ENCODE measurements at regions not wholly inside any gene's neighbourhood (a gene's known extent, or its start where the extent isn't known, plus 50 kb on each side); places are given as distances from the start of the nearest gene placed in this dataset.

- in situ Hi-C loops (cut with MboI; ENCODE audit: low sequenced_read_pairs): no loop called here
Measured at GRCh38 chr4:81528200-81528599, 56.5 kb upstream of the RASGEF1B start.

- in situ Hi-C loops (cut with MboI; ENCODE audit: low sequenced_read_pairs): no loop called here
Measured at GRCh38 chr4:81527709-81528108, 56.0 kb upstream of the RASGEF1B start.

DNA sequence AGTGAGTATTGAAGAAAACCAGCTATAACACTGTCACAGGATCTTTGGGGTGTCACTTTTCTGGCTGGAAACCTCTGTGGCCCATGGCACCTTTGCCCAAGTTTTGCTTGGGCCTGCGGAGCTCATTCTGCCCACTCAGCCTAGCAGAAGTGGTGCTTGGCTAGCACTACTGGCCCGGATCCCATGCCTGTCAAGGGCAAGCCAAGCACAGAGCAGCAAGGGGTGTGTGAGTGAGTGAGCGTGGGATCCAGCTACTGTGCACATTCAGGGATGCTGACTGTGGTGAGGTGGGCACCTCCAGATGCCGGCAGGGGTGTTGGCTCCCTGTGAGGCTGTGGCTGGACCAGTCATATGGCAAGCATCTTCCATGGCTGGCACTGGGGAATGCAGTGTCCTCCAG lies 55.4 kb upstream of the RASGEF1B start:
- in situ Hi-C loops (cut with MboI; ENCODE audit: low sequenced_read_pairs): no loop called here

DNA sequence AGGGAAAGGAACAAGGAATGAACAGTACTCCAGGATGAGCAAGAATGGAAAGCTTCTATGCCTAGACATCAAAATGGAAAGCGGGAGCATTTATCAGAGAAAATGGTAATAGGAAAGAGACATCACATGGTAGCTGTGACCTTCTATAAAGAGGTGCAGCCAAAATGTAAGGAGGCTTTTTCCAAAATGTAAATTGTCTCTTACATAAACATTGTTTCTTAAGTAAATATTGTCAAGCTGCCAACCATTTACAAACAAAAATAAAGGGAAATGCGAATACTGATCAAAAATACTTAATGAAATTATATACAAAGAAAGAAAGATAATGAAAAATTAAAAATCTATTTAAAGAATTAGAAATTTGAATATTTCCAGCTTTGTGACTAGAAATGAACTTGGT lies 55.0 kb upstream of the RASGEF1B start:
- in situ Hi-C loops (cut with MboI; ENCODE audit: low sequenced_read_pairs): no loop called here

- in situ Hi-C loops (cut with MboI; ENCODE audit: low sequenced_read_pairs): no loop called here
Measured at GRCh38 chr4:81523672-81524327, 52.1 kb upstream of the RASGEF1B start.

DNA sequence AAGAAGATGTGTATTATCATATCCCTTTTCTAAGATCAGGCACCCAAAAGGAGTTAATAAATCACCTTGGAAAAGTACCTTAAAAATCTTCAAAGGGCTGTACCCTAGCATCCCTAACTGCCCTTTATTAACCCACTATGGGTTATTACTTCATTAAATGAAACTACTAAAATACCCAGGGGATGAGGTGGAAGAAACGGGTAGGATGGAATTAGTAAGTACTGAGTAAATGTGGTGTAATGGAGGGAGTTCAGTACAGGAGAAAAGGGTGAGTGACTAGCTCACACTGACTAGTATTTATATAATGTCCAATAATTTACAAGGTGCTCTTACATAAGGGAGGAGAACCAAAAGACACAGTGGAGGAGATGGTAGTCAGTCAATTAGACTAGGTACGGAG lies 51.0 kb upstream of the RASGEF1B start:
- in situ Hi-C loops (cut with MboI; ENCODE audit: low sequenced_read_pairs): no loop called here

DNA sequence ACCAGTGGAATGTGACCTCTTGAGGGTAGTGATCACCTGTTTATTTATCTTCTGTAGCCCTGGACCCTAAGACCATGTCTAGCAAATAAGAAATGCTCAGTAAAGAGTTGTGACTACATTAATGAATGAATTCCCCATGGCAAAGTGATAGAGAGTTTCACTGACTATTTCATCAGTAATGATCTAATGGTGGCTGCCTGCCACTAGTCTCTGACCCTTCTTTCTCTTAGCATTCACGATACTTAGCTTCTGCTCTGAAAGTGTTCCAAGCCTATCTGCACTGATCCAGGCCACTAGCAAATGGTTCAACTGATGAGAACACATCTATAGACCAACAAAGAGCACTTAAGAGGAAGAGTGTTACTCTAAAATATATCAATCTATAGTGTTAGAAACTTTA lies 50.0 kb upstream of the RASGEF1B start:
- in situ Hi-C loops (cut with MboI; ENCODE audit: low sequenced_read_pairs): no loop called here

Data from HL-60/S4 (cell line).